Sigmoid colon (tissue), 4 donors: ENCODE measurements at regions not wholly inside any gene's neighbourhood (a gene's known extent, or its start where the extent isn't known, plus 50 kb on each side); places are given as distances from the start of the nearest gene placed in this dataset.

Experiments
- EP300 ChIP-seq, 4 donors: sonication (generic); formaldehyde crosslinking; IDR thresholded peaks; one replicate each; pipeline ENCODE4 v1.6.1; 2017; ENCODE audit warnings: antibody characterized with exemption in 4 of 4
- POLR2A ChIP-seq, 2 donors: fragments of 450-650 bp; IDR thresholded peaks; one replicate each; pipeline ENCODE4 v1.6.1; 2016; ENCODE audit warnings: antibody characterized with exemption in 2 of 2, mild to moderate bottlenecking in 2 of 2, moderate library complexity in 2 of 2
- POLR2AphosphoS5 ChIP-seq, 4 donors: sonication (generic); formaldehyde crosslinking; IDR thresholded peaks; one replicate each; pipeline ENCODE4 v1.6.1; 2017; ENCODE audit warnings: antibody characterized with exemption in 4 of 4
- TF ChIP-seq, protein P1 (sequence below), 4 experiments: fragments of 450-650 bp in 3 of 4; fragments of 200-600 bp in 1 of 4; IDR thresholded peaks; one replicate each; pipeline ENCODE4 v1.5.1; 2016 to 2019; ENCODE audit warnings: antibody characterized with exemption in 4 of 4, mild to moderate bottlenecking in 3 of 4, moderate library complexity in 2 of 4

DNA sequence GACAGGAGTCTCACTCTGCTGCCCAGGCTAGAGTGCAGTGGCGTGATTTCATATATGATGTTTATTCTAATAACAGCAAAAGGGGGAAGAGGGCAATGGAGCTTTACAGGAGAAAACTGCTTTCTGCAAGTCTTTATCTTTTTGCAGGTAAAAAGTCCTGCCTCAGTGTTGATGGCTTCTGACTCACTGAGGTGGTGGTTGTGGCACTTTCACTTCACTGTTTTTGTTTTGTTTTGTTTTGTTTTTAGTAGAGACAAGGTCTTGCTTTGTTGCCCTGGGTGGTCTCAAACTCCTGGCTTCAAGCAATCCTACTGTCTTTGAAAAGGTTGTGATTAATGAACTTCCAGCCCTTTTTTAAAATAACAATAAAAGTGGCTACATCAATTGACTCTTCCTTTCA is 68.0 kb upstream of the TBC1D3K start:
- TF ChIP-seq, protein P1, sequence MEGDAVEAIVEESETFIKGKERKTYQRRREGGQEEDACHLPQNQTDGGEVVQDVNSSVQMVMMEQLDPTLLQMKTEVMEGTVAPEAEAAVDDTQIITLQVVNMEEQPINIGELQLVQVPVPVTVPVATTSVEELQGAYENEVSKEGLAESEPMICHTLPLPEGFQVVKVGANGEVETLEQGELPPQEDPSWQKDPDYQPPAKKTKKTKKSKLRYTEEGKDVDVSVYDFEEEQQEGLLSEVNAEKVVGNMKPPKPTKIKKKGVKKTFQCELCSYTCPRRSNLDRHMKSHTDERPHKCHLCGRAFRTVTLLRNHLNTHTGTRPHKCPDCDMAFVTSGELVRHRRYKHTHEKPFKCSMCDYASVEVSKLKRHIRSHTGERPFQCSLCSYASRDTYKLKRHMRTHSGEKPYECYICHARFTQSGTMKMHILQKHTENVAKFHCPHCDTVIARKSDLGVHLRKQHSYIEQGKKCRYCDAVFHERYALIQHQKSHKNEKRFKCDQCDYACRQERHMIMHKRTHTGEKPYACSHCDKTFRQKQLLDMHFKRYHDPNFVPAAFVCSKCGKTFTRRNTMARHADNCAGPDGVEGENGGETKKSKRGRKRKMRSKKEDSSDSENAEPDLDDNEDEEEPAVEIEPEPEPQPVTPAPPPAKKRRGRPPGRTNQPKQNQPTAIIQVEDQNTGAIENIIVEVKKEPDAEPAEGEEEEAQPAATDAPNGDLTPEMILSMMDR (IDR thresholded peaks at IDR 0.05): no peak
- TF ChIP-seq POLR2AphosphoS5 (IDR thresholded peaks at IDR 0.05): no peak
- TF ChIP-seq POLR2A (IDR thresholded peaks at IDR 0.05): no peak
- no peak for TF ChIP-seq EP300 (IDR thresholded peaks at IDR 0.05)
